ENCODE measurements at regions not wholly inside any gene's neighbourhood (a gene's known extent, or its start where the extent isn't known, plus 50 kb on each side); places are given as distances from the start of the nearest gene placed in this dataset.

DNA sequence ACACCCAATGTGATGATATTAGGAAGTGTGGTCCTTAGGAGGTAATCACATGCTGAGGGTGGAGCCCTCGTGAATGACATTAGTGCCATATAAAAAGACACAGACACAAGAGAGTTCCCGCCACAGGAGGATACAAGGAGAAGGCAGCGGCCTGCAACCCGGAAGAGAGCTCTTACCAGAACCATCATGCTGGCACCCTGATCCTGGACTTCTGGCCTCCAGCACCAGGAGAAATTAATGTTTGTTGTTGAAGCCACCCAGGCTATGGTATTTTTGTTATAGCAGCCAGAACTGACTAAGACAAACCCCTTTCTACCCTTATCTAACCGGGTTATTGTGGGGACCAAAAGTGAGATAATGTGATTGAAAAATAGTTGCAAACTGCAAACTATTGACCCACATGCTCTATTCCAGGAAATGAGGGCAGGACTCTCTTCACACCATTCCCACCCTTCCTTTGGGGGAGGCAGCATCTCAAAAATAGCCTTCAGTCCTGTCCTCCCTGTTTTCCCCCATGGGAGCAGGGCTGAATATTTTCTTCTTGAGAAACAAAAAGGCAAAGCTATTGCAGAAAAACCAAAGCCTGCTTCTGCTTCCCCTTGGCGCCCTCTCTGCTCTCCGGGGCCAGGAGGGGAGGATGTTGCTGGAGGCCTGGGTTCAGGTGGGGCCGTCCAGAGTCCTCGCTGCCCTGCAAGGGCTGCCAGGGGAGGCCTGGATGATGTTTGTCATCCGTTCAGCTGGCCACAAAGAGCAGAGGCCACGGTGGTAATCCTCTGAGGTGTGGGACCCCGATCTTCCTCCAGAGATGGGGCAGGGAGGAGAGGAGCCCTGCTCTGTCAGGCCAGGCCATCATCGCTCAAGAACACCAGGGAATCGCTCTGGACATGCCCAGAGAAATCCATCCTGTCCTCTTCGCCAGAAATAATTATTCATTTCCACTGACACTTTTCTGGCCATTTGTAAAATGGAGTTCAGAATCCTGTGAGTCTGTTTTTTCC, 73.8 kb upstream of the HAAO start:
- TF ChIP-seq POLR2AphosphoS5 (IDR thresholded peaks at IDR 0.05; ENCODE audit: borderline replicate concordance, low read depth, low read length), result no peak
- TF ChIP-seq EZH2 (IDR thresholded peaks at IDR 0.05), result no peak

Data from SK-N-MC (cell line).